Activated B cell treated with CpG ODN at 0.5 μM for 24 hours (primary cell): ENCODE measurements at regions not wholly inside any gene's neighbourhood (a gene's known extent, or its start where the extent isn't known, plus 50 kb on each side); places are given as distances from the start of the nearest gene placed in this dataset.

Source experiments
- ATAC-seq: fragments of 200-7000 bp; cut with Tn5 transposase; one replicate; pipeline ENCODE4 v1.10.0; 2021; ENCODE audit warnings: low read depth, mild to moderate bottlenecking, moderate library complexity
- CTCF ChIA-PET: fragments of 350-600 bp; sonication (Branson Sonifier 250); formaldehyde crosslinking; loops from one replicate; lab custom pipeline; 2021; ENCODE audit warnings: antibody characterized with exemption; lab: Charles Lee
- POLR2A ChIA-PET: fragments of 350-600 bp; sonication (Branson Sonifier 250); formaldehyde crosslinking; loops from one replicate; lab custom pipeline; 2021; ENCODE audit warnings: antibody characterized with exemption; lab: Charles Lee
- DNase-seq: peaks from one replicate; pipeline ENCODE4 v3.0.0; 2022
- H3K27ac Mint-ChIP-seq: one replicate; pipeline ENCODE4 v1.8.0; 2020; ENCODE audit warnings: mixed read lengths
- H3K27me3 Mint-ChIP-seq: one replicate; pipeline ENCODE4 v1.8.0; 2021; ENCODE audit warnings: mixed read lengths
- H3K36me3 Mint-ChIP-seq: one replicate; pipeline ENCODE4 v1.8.0; 2021; ENCODE audit warnings: low read depth, mixed read lengths
- H3K4me1 Mint-ChIP-seq: one replicate; pipeline ENCODE4 v1.8.0; 2021; ENCODE audit warnings: mixed read lengths
- H3K4me3 Mint-ChIP-seq: one replicate; pipeline ENCODE4 v1.8.0; 2020; ENCODE audit warnings: mild to moderate bottlenecking, mixed read lengths
- H3K9me3 Mint-ChIP-seq: one replicate; pipeline ENCODE4 v1.8.0; 2020; ENCODE audit warnings: mixed read lengths
- intact Hi-C: fragments of 100-400 bp; cut with micrococcal nuclease; formaldehyde crosslinking; loops from one replicate; pipeline ENCODE4 v1.15.1; 2024
- TF ChIP-seq, protein P1 (sequence below): fragments of 200-600 bp; IDR thresholded peaks from one replicate; pipeline ENCODE4 v1.8.0; 2022; ENCODE audit warnings: antibody characterized with exemption, mild to moderate bottlenecking

DNA sequence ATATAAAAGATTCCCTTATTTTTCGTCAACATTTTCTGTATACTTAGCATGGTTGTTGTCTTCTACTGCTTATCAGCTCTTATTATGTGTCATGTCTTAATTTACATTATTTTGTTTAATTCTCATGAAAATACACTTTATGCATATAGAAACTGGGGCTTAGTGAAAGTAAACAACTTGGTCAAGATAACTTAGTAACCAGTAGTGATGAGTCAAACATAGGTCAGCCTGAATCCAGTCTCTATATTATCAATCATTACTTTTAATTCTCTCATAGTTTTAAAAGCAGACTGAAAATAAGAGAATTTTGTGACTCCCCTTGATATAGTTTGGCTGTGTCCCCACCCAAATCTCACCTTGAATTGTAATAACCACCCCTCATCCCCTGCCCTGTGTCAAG is 119.6 kb upstream of the TPK1 start:
- TF ChIP-seq, protein P1, sequence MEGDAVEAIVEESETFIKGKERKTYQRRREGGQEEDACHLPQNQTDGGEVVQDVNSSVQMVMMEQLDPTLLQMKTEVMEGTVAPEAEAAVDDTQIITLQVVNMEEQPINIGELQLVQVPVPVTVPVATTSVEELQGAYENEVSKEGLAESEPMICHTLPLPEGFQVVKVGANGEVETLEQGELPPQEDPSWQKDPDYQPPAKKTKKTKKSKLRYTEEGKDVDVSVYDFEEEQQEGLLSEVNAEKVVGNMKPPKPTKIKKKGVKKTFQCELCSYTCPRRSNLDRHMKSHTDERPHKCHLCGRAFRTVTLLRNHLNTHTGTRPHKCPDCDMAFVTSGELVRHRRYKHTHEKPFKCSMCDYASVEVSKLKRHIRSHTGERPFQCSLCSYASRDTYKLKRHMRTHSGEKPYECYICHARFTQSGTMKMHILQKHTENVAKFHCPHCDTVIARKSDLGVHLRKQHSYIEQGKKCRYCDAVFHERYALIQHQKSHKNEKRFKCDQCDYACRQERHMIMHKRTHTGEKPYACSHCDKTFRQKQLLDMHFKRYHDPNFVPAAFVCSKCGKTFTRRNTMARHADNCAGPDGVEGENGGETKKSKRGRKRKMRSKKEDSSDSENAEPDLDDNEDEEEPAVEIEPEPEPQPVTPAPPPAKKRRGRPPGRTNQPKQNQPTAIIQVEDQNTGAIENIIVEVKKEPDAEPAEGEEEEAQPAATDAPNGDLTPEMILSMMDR: no peak
- Mint-ChIP-seq H3K4me3 (no peak overlapping the region), H3K27me3 (no peaks in the 10 kb centered on the region), H3K4me1 (no peaks in the 10 kb centered on the region), H3K36me3 (no peaks in the 10 kb centered on the region), H3K27ac (no peak overlapping the region), H3K9me3 (peaks cover 7% of the 10 kb centered on the region)
- no peak for DNase-seq
- CTCF ChIA-PET: no interaction called here
- ATAC-seq: no peak
- POLR2A ChIA-PET: no interaction called here
- intact Hi-C loops: no loop called here

GRCh38 chr7:144941127-144941526 is 105.3 kb upstream of the TPK1 start:
- H3K4me1 Mint-ChIP-seq: no peaks in the 10 kb centered on the region
- TF ChIP-seq, protein P1: no peak
- H3K27ac Mint-ChIP-seq: no peak overlapping the region
- no peaks in the 10 kb centered on the region for H3K36me3 Mint-ChIP-seq
- CTCF ChIA-PET: no interaction called here
- H3K27me3 Mint-ChIP-seq: no peaks in the 10 kb centered on the region
- DNase-seq (no peak), ATAC-seq (no peak)
- no peak overlapping the region for H3K4me3 Mint-ChIP-seq
- intact Hi-C loops: loop anchor here (5.0 kb wide), 1 partner anchor 204 kb away; no protein-coding TSS in a partner anchor
- H3K9me3 Mint-ChIP-seq: no peaks in the 10 kb centered on the region
- POLR2A ChIA-PET: no interaction called here

DNA sequence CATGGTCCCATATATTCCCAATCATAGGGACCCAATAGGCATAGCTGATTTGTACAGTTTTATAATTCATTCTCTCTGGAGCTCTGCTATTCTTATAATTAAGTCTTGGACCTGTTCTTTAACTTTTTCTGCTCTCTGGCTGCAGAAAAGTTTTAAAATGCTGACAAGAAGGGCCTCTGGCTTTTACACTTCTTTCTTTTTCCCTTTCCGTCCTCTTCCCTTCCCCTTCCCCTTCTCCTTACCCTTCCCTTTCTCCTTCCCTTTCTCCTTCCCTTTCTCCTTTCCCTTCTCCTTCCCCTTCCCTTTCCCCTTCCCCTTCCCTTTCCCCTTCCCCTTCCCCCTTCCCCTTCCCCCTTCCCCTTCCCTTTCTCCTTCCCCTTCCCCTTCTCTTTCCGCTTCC is 101.3 kb upstream of the TPK1 start:
- POLR2A ChIA-PET: no interaction called here
- H3K4me1 Mint-ChIP-seq: no peaks in the 10 kb centered on the region
- no peak overlapping the region for H3K27ac Mint-ChIP-seq
- no peak overlapping the region for H3K4me3 Mint-ChIP-seq
- peaks cover 4% of the 10 kb centered on the region for H3K9me3 Mint-ChIP-seq
- TF ChIP-seq, protein P1: no peak
- CTCF ChIA-PET: no interaction called here
- H3K27me3 Mint-ChIP-seq: peaks cover 6% of the 10 kb centered on the region
- DNase-seq: no peak
- ATAC-seq: no peak
- intact Hi-C loops: no loop called here
- no peaks in the 10 kb centered on the region for H3K36me3 Mint-ChIP-seq

DNA sequence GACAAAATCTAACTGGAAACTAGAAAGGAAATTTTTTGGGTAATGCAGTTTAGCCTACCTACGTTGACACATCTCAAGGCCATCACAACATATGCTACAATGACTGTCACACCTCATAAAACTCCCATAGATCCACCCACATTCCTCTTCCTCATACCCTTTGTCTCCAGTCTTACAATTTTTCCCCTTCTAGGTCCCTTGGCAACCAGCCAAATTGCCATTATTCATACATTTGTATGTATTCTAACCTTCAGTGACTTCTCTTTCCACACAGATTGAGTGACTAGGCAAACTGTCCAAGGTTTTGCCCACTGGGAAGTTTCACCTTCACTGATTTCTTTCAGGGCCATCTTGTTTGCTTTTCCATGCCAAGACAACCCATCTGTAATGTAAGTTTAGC is 100.5 kb upstream of the TPK1 start:
- H3K36me3 Mint-ChIP-seq: no peaks in the 10 kb centered on the region
- ChIA-PET POLR2A (no interaction called here), CTCF (no interaction called here)
- DNase-seq: no peak
- H3K27ac Mint-ChIP-seq: no peak overlapping the region
- no peak for ATAC-seq
- TF ChIP-seq, protein P1: no peak
- H3K4me1 Mint-ChIP-seq: no peaks in the 10 kb centered on the region
- H3K4me3 Mint-ChIP-seq: no peak overlapping the region
- H3K9me3 Mint-ChIP-seq: peaks cover 4% of the 10 kb centered on the region
- intact Hi-C loops: no loop called here
- H3K27me3 Mint-ChIP-seq: peaks cover 6% of the 10 kb centered on the region

GRCh38 chr7:144910411-144910810 is 74.6 kb upstream of the TPK1 start:
- DNase-seq (no peak), ATAC-seq (no peak)
- intact Hi-C loops: no loop called here
- peaks cover 22% of the 10 kb centered on the region for H3K4me1 Mint-ChIP-seq
- no peaks in the 10 kb centered on the region for H3K36me3 Mint-ChIP-seq
- CTCF ChIA-PET: no interaction called here
- no peaks in the 10 kb centered on the region for H3K27me3 Mint-ChIP-seq
- TF ChIP-seq, protein P1: no peak
- no peak overlapping the region for H3K27ac Mint-ChIP-seq
- H3K4me3 Mint-ChIP-seq: no peak overlapping the region
- POLR2A ChIA-PET: no interaction called here
- no peaks in the 10 kb centered on the region for H3K9me3 Mint-ChIP-seq
